HG02885 (cell line): ENCODE measurements at regions not wholly inside any gene's neighbourhood (a gene's known extent, or its start where the extent isn't known, plus 50 kb on each side); places are given as distances from the start of the nearest gene placed in this dataset.

Experiments
- ATAC-seq: cut with Tn5 transposase; IDR thresholded peaks from one replicate; pipeline ENCODE4 v1.9.1; 2021; ENCODE audit warnings: mild to moderate bottlenecking; ENCODE audit not compliant: unreplicated experiment, poor library complexity

DNA sequence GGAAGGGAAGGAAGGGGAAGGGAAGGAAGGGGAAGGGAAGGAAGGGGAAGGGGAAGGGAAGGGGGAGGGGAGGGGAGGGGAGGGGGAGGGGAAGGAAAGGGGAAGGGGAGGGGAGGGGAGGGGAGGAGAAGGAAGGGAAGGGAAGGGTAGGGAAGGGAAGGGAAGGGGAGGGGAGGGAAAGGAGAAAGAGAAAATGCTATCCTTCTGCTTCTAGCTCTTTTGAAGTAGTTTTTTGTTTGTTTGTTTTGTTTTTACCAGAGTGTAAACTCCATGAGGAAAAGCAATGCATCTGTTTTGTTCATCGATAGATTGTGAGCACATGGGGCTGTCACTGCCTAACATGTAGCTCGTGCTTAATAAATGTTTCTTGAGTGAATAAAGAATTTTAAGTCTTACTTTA lies 1592.7 kb upstream of the ACVR2A start:
- no peak for ATAC-seq

DNA sequence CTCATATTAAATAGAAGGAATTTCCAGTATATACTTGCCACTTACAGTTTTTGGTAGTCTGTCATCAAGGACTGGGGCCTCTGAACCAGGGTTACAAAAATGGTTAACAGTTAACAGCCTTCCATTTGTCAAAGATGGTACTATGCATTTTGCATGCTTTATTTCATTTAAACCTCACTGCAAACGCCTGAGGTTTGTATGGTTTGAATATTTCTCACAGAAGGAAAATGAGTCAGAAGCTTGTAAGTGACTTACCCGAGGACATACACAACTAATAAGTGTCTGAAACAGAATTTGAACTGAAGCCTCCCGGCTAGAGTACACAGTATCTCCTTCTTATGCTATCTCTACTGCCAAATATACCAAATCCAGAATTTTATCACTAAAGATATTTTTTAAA lies 1593.5 kb upstream of the ACVR2A start:
- ATAC-seq: no peak

DNA sequence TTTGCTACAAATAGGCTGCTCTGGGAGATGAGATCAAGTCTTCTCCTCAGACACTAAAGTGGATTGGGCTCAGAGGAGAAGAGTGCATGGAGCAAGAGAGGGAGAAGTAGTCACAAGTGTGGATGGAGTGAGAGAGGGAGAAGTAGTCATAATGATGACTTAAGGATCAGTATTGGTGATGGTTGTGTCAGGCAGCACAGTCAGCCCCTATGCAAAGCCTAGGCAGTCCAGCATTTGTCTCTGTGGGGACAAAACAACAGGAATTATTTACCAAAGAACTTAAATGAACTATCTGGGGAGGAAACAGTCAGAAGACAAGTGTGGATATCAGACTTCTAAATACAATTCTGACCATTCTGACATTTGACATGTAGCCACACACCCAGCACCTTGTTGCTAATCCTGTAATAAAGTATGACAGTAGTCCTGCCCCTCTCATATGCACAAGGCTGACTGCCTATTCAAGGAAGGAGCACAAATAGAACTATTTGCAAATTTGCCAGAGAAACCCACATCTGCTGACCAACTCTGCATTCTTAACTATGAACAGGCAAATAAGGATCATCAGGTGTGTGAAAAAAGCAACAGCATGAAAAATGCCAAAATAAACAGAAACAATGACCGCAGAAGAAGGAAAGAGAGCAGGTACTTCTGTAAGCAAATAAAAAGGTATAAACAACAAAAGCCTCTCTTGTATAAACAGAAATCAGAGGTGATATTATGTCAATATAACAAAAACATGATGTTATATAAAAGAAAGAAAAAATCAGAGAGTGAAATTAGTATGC lies 1597.9 kb upstream of the ACVR2A start:
- ATAC-seq: no peak

DNA sequence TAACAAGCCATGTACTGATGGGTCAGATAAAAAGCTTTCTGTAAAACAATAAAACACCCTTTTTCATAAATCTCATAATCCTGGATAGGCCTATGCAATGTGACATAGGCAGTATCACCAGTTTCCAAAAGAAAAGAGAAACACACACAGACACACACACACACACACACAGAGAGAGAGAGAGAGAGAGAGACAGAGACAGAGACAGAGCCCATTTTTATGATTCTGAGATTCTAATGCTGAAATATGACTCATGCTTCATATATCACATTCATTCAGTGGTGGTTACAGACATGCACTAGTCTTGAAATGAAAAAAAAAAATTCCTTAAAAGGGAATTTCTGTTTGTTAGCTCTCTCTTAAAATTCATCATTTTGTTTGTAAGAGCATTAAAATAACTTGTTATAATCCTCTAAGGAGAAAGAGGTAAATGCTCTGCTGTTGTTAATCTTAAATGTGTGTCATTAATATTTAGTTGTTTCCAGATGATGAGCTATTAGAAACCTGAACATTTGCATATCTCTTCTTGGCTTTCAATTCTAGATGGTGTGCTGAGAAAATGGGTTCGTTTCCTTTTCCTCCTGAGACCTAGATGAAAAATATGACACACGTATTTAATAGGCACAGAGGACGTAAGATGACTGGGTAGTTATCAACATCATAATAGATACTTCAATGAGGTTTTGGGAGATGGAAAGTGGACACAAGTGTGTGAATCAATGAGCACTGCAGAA lies 1598.7 kb upstream of the ACVR2A start:
- ATAC-seq: no peak

DNA sequence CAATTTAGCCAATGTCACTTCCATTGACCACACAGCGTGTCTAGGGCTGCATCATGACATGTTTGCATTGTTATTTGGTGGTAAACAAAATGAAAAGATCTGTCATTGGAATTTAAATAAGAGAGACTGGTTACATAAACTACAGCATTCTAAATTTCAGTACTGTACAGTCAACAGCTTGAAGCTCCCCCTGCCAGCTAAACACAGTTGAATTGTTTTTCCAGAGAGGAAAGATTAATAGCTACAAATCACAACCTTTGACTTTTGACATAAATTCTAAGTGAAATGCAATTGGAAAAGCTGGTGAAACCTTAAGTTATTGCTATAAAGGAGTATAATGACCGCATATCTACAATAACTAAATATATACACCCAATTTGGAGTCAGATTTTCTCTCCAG lies 1600.0 kb upstream of the ACVR2A start:
- no peak for ATAC-seq

DNA sequence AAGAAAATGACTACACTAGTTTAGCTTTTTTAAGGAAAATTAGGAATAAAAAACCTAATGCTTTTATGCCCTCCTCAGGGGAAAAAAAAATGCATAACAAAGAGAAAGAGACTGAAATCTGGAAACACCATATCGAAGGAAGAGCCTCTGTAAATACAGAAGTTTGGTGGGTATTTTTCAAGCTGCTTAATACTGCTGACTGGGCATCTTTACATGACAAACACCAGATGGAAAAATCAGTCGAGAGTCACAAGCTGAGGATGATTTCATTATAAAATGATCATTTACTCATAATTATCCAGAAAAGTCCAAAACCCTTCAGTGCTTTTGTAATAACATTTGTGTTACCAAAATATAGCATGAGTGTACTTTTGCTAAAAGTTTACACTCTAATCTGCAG lies 1600.7 kb upstream of the ACVR2A start:
- no peak for ATAC-seq

DNA sequence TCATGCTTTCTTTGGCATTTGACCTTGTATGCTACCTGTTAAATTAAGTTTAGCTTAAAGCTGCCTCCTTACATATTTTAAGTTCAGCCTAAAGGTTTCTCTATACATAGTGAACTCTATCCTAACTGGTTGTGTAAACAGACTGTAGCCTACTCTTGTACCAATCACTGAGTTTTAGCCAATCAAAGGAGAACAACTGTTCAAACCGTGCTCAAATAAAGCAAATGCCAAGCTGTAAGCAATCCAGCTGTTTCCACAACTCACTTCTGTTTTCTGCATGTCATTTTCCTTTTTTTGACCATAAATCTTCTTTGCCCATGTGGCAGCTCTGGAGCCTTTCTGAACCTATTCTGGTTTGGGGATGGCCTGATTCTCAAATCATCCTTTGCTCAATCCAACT lies 1603.8 kb upstream of the ACVR2A start:
- no peak for ATAC-seq

DNA sequence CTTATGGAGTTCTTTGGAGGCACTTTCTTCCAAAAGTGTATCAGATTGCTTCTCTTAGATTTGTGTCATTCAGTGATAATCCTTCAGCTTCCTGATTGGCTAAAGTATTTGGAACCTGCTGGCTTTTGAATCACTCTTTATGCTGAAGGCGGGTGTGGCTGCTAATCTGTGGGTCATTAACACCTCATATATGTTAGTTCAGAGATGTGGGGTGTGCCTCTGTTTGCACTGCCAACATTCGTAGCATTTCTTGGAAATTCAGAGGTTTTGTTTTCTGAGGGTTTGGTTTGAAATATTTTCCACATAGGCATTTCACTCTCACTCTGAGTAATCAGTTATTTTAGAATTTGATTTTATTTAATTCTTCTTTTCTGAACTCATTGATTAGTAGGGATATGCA lies 1604.4 kb upstream of the ACVR2A start:
- ATAC-seq: no peak

DNA sequence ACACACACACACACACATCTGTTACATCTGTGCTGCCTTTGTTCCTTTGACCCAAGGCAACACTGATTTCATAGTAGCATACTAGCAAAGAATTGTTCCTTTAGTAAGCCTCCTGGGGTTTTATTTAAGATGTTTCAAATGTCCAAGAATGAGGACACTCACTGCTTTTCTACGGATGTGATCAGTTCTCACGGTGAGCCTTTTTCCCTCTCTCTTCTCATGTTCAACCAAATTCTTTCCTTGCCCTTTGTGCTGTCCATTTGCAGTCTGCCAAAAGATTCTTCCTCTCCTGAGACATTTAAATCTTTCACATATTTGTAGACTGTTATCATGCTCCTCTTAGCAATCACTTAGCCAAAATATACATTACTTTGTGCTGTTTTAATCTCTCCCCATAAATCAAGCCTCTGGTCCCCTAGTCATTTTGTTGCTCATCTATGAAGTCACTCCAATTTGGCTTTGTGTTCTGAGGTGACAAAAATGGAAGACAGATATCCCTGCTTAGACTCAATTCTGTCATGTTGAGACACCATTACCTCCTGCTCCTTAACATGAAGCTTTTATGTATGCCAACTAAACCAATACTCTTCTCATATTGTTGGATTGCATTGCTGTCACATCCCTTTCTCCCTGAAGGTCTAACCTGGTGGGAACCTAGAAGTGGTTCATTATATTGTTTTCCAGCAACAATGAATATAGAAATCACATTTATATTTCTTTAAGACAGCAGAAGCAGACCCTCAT lies 1605.3 kb upstream of the ACVR2A start:
- no peak for ATAC-seq

DNA sequence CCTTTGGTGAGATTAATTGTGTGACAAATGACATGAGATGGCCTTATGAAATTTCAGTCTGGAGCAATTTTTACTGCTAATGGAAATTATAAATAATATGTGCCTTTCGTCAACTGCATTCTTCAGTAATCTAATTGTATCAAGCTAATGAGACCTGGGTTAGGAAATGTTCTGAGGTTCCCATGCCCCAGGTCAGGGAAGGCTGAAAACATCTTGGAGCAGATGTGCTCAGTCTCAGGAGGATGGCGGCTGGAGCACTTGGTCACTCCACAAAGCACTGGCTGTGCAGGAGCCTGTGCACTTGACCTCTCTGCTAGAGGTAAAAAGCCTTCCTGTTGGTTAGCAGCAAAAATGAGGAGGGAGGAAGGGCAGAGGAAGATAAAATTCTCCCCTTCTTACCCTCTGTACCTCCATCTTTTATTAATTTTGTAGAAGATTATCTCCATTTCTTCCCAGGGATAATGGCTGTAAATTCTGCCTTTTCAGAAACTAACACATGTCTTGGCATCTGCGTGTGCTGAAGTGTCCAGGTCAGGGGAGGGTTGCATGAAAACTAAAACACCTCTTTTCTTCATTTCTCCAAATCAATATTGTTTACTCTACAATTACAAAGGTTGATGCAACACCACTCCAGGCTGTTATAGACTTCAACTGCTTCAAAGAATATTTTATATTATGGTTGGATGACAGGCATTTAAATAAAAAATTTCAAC lies 1606.4 kb upstream of the ACVR2A start:
- no peak for ATAC-seq

DNA sequence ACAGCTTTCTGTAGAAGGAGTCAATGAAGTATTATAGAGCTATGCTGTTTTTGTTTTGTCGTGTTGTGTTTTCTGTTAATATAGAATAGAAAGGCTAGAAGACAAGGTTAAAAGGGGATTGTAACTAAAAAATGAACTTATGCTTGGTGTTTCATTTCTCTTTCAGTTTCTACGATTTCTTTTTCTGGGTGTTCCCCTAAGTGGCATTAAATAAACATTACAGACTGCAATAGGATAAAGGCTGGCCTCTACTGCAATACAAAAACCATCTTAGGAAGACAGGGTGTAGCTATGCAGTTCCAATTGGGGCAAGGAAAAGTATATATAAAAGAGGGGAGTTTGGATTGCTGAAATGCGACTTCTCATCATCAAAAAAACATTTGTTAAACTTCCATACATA lies 1609.7 kb upstream of the ACVR2A start:
- no peak for ATAC-seq

DNA sequence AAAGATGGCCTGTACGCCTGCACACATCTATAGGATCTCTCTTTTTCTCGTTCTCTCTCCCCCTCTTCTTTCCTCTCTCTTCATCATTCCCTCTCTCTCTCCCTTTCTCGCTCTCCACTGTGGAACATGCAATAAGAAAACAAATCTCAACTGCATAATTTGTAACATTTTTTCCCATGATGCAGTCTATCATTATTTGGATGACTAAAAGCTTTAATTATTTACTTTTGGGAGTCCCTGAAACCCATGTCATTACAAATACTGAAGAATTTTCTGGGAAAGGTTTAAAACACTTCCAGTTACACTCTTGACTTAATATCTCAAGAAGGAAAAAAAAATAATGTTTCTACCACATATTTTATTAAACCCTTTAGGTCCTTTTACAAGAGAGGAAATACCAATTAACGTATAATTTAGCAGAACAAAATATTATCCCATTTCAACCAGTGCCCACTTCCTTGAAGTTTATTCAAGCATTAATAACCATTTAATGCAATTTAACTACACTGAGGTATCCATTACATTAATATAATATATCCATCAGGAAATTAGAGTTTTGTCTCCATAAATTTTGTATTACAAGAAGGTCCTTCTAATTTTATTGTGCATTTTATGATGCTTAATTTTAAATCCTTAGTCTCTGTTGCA lies 1615.2 kb upstream of the ACVR2A start:
- no peak for ATAC-seq

DNA sequence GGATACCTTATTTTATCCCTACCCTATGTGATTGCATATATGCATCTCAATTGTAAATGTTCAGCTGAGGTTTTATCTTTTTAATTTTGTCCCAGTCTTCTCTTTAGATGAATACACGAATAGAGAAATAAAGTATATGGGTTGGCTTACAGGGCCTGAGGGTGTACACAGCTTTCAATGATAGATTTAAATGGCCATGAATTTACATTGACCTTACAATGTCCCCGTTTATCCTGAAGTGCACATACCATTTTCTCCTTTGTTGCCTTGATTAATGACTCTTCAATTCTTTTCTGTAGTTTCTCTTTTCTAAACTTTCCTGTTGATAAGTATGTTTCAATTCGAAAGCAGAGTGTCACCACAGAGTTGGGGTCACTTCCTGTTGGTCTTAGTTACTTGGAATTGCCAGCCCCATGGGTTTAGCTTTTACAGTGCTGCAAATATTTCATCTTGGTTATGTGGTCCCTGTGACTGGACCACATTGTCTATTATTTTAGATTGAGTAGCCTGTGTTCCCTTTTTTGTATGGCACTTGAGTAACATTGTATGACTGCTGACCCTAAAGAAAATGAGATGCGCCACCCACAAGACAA lies 1616.3 kb upstream of the ACVR2A start:
- ATAC-seq: peak; percentile 79

DNA sequence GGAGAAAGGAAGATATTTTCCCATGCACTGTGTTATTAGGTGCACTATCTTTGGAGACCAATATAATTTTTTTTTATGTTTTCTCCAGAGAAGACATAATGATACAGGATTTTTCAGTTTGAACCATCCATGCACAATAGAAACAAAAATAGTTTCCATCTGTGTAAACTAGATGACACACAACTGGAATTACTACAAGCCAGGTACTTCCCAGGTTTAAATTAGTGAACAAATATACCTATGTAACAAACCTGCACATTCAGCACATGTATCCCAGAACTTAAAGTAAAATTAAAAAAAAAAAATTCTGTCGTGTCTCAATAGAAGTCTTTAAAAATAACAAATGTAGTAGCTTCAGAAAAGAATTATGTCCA lies 1616.8 kb upstream of the ACVR2A start:
- peak; percentile 15 for ATAC-seq

DNA sequence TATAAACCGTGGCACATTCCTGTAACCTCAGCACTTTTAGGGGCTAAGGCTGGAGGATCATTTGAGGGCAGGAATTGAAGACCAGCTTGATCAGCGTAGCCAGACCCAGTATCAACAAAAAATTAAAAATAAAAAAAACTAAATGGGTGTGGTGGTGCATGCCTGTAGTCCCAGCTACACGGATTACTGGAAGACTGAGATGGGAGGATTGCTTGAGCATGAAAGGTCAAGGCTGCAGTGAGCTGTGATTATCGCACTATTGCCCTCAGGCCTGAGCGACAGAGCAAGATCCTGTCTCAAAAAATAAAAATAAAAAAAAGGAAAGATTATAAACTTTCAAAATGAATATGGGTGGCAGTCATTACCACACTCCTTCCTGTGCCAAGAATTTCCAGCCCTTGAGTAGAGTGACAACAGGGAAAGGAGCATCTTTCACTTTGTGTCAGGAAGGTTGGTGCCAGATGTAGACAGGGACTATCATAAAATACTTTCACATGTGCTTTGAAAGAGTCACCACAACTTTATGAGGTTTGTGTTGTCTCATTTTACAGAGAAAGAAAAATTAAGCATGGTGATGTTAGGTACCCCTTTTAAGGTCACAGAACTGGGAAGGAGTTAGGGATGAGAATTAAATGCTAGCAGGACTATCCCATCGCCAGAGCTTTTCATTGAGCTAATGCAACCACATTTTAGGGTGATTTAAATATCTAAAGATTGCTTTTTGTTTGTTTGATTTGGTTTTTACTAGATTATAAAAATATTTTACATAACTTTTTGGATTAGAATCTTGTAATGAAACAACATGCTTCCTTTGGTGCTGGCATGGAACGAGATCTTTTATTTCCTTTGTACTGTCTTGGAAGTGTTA lies 1617.4 kb upstream of the ACVR2A start:
- no peak for ATAC-seq

DNA sequence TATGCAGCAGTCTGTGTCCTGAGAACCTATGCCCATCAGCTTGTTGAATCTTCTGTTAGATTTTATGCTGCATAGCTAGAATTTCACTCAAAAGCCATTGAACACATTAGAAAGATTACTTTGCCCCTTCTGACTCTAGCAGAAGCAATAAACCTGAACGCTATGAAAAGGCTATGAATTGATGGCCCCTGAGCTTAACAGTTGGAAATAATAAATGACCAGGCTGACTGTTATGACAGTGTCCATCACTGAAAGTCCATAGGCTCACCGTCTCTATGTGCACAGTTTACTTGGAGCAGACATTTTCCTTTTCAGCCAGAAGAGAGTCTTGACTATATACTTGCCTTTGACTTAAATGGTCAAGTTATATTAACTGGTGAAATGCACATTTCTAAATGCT lies 1618.8 kb upstream of the ACVR2A start:
- no peak for ATAC-seq

DNA sequence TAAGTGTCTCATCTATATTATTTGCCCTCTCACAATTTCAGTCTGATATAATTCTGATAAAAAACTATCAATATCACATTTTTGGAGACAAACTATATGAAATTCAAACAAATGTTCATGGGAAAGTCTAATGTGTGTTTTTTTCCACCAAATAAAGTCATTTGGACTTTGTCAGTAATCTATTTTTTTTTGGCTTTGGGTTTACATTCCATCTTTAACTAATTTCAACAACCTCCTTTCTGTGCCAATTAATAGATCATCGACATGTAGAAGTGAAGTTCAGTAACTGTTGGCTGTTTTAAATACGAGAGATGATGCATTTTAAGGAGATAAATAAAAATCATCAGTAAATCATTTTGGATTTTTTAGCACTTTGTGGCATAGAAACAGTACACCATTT lies 1623.0 kb upstream of the ACVR2A start:
- no peak for ATAC-seq

DNA sequence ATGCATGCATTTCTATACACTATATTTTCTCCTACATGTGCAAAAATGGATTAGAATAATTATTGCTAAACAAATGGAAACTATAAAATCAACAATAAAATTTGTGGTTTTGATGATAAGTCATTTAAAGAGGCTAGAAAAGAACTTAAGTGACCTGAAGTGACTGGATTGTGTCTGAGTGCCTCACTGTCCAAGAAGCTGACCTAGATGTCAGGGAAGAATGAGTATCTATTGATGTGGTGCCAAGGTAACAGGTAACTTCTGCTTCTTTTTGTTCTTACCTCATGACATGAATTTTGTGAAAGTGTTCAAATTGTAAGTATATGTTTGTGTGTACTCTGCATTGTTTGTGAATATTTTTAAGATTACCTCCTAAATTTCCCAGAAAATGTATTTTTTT lies 1623.9 kb upstream of the ACVR2A start:
- no peak for ATAC-seq

DNA sequence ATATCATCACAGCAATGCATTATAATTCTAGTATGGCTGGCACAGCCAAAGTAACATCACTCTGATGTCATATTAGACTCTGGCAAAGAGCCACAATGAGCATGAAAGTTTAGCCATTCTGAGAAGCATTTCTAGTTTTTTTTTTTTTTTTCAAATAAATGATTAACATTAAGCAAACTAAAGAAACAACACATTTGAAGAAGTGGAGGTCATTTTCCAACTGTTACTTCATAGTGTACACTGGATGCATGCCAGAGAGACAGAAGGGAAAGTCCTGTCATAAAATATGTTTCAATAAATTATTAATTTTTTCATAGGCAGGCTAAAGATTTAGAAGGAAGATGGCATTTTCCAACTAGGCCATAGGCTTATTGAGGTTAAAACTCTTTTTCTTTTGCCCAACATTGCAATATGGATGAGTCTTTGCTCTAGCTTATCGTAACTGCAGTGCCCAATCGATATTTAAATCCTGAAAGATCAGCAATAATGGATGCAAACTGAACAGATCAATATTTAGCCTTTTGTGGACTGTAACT lies 1630.4 kb upstream of the ACVR2A start:
- ATAC-seq: no peak
